SW480 (cell line): ENCODE measurements at regions not wholly inside any gene's neighbourhood (a gene's known extent, or its start where the extent isn't known, plus 50 kb on each side); places are given as distances from the start of the nearest gene placed in this dataset.
A peak's percentile ranks its signal among the peaks of the same experiment; 100 is the strongest.
"Not testable (repeated sequence)": the region's sequence is repeated elsewhere in the genome, so short reads cannot be mapped to it uniquely, and the experiment has no call there.

ENCODE experiments used
- DNase-seq: peaks from one replicate; pipeline ENCODE4 v3.0.0-alpha.2; 2016; ENCODE audit warnings: low spot score

DNA sequence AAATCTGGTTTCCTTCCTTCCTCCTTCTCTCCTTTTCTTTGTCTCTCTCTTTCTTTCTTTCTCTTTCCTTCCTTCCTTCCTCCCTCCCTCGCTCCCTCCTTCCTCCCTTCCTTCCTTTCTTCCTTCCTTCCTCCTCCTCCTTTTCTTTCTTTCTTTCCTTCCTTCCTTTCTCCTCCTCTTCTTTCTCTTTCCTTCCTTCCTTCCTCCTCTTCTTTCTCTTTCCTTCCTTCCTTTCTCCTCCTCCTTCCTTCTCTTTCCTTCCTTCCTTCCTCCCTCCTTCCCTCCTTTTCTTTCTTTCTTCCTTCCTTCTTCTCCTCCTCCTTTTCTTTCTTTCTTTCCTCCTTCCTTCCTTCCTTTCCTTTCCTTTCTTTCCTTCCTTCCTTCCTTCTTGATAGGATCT, 61.2 kb downstream of the VIP start:
- DNase-seq = no peak

- no peak for DNase-seq
These were observed 64.8 kb downstream of the VIP start for GRCh38 chr6:152815230-152815872.

DNA sequence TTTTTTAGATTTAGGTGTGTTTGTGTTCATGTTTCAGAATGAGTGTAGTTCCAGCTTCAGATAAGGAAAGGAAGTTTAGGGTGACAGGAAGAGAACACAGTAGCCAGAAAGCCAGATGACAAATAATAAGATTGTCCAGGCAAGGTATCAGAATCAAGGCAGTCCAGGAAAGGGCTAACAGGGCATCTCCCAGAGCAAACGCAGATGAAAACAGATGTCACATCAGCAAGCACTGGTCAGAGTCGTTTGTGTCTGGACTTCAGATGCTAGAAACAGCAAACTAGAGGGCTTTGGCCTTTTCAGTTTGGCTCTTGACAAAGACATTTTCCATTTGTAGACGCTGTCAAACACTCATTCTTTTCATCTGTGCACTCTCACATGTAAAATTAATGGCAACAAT, 65.5 kb downstream of the VIP start:
- DNase-seq = no peak

DNA sequence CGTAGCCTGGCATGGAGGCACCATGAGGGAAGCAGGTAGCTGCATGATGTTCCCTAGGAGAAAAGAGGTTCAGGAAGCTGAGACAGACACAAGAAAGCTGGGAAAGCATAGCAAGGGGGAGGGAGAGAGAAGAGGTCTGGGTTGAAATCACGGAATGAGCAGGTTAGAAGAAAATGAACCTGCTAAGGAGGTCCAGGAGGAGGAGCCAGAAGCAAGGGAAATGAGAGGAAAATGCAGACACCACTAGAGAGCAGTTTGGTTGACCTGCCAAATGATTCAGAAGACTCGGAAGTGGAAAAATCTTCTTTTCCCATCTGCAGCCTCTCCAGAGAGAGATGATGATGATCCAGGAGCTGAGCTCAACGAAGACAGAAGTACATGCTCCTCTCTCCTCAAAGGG, 70.9 kb downstream of the VIP start:
- DNase-seq = no peak

DNA sequence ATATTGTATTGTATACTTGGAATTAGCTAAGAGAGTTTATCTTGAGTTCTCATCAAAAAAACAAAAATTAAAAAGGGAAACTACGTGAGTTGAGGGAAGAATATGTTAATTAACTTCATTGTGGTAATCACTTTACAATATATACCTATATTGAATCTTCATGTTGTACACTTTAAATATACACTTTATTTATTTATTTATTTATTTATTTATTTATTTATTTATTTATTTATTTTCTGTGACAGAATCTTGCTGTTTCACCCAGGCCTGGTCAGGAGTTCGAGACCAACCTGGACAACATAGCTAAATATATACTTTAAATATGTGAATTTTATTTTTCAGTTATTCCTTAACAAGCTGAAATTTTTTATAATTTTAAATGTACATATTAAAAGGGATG, 74.1 kb downstream of the VIP start:
- DNase-seq = no peak

DNA sequence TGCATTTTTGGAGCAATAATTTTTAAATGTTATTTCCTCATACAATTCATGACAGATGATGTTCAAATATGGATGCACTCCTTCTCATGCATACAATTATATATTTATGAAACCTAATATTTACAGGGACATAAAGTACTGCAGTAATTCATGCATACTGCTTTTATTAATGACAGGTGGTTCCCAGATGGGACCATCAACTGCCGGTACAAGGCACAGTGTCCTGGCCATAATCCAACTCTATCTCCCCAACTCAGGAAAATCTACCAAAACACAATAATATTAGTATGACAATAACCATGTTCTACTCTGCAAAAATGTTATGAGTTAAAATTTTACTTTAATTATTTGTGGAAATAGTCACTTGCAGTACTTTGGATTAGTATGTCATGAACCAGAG, 77.8 kb downstream of the VIP start:
- DNase-seq = no peak

- not testable (repeated sequence) for DNase-seq
These were observed 83.8 kb downstream of the VIP start for GRCh38 chr6:152834366-152834765.

DNA sequence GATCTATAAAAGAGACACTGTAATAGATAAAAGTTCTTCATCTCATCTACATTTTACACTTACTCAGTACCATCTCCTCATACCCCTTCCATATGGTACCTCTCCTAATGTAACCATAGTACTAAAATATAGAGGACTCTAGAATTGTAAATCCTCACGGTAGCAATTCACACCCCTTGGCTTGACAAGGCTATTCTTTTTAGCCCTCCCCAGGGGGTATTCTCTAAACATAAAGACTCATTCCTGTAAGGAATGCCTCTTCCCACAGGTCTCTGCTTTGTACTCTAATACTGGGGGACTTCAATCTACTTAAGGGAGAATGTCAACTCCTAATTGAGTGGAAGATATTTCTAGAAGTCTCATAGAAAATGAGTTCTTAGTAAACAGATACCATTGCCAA, 85.9 kb downstream of the VIP start:
- no peak for DNase-seq

- no peak for DNase-seq
These were observed 94.8 kb downstream of the VIP start for GRCh38 chr6:152845421-152845820.

DNA sequence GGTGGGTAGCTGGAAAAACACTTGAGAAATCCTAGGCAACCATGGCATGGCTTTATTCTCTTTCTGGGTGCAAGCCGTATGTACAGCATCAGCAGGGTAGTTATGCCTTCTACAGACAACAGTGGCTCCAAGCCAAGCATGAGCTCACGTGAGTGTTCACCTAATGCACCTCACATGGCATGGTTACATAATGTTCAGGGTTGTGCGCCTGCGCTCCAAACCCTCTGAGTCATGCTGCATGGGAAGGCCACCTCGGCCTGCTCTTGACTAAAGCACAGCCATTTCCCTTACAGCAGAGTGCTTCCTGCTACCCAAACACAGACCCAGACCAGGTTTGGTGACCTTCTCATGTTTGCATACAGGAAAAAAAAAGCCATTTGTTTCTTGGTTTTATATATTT, 96.2 kb downstream of the VIP start:
- DNase-seq = no peak

DNA sequence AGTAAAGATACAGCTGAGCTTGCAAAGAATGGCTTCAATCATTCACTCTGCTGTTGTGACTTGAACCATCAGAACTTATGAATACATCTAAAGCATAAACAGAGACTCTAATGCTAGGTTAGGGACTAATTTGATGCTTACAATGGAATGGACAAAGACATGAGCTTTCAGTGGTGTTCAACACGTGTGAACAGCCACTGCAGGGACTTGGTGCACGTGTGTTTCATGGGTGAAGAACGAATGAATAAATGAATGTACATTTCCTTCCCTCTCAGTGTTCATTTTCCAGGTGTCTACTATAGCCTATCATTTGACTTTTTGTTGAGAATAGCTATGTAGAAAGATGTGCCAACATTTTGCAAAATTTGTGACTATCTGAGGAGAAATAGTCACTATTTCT, 98.3 kb downstream of the VIP start:
- no peak for DNase-seq

GRCh38 chr6:152854086-152854795, 103.6 kb downstream of the VIP start:
- no peak for DNase-seq

- DNase-seq = no peak
These were observed 107.5 kb downstream of the VIP start for GRCh38 chr6:152858141-152858540.

DNA sequence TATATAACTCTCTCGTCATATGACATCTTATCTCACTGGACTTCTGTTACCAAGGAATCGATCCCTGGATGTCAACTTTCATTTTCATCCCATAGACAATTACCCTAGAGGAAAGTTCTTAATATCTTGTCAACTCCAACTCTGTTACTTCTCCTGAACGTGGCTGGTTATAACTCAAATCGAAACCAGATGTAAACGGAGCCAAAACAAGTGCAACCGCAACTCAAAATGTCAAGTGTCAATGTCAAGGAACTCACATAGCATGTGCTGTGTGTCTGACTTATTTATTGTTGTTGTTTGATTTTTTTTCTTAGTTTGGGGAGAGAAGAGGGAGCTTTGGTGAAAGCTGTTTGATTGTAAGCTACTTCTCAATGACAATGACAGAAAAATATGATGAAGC, 108.6 kb downstream of the VIP start:
- no peak for DNase-seq

GRCh38 chr6:152863618-152864326, 113.2 kb downstream of the VIP start:
- peak; percentile 47 for DNase-seq

DNA sequence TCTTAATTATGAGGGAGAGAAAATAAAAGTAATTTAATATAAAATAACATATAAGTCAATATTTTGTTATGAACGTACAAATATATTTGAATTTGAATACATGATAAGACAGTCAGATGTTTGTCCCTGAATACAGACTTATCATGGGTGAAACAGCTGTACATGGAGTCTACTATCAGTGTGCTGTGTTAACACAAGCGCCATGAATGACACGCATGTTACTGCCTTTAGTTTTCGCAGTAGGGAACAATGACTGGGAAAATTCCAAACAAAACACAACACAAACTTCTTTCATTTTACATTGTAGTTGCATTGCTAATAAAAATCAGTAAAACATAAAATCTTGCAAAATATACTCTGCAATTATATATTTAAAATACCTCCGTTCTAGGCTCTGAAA, 108.6 kb downstream of the FBXO5 start:
- no peak for DNase-seq

GRCh38 chr6:152874846-152875568, 107.8 kb downstream of the FBXO5 start:
- no peak for DNase-seq

- DNase-seq = no peak
These were observed 103.2 kb downstream of the FBXO5 start for GRCh38 chr6:152879681-152880080.

GRCh38 chr6:152893187-152893586, 89.7 kb downstream of the FBXO5 start:
- no peak for DNase-seq

GRCh38 chr6:152896923-152897322, 85.9 kb downstream of the FBXO5 start:
- DNase-seq = no peak

DNA sequence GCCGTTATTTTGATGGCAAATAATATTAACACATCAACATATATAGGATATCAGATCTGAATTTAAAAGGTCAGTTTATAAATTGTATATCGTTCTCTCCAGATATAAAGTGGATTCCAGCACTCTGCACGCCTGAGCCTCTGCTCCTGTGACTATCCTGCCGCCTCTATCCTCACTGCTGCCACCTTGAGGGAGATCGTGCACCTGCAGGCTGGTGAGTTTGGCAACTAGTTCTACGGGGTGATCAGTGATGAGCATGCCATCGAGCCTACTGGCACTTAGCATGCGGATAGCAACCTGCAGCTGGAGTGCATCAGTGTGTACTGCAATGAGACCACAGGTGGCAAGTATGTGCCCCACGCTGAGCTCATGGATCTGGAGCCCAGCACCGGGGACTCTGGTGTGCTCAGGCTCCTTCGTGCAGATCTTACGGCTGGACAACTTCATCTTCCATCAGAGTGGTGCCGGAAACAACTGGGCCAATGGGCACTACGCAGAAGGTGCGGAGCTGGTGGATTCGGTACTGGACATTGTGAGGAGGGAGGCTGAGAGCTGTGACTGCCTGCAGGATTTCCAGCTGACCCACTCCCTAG, 84.9 kb downstream of the FBXO5 start:
- peak; percentile 41 for DNase-seq

GRCh38 chr6:152904678-152905077, 78.2 kb downstream of the FBXO5 start:
- no peak for DNase-seq
